Smooth muscle cell of the brain vasculature (primary cell): ENCODE measurements at regions not wholly inside any gene's neighbourhood (a gene's known extent, or its start where the extent isn't known, plus 50 kb on each side); places are given as distances from the start of the nearest gene placed in this dataset.

Experiments
- DNase-seq: peaks from one replicate; pipeline ENCODE4 v3.0.0-alpha.2; 2012; ENCODE audit warnings: low read depth, low spot score

DNA sequence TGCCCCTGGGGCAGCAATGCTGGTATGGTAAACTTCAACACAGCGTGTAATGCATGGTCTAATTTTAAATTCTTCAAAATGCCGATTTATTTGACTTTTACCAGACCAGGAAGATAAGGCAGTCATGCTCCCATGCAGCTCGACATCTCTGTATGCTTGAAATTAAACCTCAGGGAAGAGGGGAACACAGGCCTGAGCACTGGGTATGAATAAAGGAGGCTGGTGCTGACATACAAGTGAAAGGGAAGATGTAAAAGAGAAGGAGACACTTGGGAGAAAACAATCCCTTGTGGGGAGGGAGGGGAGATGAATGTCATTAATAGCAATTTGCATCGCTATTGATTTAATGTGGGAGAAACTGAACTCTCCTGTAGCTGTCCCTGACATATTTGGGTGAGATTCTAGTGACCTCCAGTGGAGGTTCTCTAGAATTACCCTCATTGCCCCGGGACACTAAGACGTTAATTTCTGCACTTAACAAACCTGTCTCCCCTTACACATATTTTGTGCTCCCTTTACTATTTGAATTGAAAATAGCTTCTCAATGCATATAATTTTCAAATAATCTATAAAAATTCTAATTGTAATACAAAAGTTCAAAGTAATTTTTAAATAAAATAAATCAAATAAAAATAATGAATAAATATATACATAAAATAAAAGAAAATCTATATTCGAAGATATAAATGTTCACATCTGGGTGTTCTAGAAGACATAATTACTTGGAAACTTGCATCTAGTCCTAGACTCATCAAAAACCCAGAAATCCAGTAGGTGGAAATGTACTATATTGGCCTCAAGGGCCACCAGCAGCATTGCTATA, 283.1 kb downstream of the LMX1A start:
- DNase-seq, result peak; percentile 28

DNA sequence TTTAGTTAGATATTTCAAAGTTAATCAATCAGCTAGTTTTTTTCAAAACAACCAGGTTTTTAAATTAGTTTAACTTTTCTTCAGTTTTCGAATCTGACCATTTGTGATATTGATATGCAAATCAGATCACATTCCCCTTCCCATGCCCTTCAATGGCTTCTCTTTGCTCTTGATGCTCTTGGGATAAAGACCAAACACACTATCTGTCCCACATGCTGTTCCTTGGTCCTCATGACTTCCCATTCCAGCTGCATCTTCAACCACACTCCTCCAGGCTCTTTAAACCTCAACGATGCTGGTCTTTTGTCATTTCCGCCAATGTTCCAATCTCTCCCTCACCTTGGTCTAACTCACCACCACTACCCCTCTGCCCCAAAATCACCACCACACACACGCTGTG, 285.8 kb downstream of the LMX1A start:
- DNase-seq, result no peak

DNA sequence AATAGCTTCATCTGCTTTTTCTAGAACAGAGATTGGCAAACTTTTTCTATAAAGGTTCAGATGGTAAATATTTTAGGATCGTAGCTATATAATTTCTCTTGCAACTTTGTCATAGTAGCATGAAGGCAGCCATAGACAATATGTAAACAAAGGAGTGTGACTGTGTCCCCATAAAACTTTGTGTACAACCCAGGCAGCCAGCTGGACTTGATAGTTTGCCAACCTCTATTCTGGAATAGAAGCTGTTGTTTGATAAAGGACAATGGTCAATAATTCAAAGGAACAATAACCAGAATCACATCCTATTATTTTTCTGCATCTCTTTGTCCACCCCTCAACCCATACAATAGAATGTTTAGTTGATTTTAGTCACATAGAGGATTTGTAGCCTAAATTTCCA, 286.7 kb downstream of the LMX1A start:
- DNase-seq, result no peak

DNA sequence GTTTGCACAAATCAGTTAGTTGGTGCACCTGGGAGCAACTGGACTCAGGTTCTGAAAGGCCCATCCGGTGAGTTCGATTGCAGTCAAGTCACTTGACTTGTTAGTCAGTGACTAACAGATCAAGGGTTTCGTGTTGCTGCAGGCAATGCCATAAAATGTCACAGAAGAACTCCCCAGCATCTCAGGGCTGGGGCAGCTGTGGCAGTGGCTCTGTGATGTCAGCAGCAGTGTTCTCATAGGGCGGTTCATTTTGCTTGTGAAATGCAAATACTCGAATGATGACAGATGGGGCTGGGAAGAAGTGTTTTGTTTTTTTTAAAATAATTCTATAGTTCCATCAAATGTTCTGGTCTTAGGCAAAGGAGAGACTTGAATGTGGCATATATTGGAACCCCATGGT, 287.8 kb downstream of the LMX1A start:
- no peak for DNase-seq

DNA sequence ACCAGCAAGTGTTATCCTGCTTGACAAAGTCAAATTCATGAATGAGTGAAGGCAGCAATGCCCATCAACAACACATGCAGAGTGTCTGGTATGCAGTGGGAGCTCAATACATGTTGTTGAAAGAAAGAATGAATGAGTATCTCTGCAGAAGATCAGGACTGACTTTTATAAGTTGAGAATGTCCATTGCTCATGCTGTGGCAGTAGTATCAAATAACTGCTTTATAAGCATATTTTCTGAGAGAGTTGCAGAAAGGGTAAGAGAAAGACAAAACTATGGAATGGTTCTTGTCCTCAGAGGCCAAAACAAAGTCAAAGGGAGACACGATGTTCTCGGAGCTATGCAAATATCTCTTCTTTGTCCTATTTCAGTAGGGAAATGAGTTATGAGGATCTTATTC, 288.7 kb downstream of the LMX1A start:
- no peak for DNase-seq

DNA sequence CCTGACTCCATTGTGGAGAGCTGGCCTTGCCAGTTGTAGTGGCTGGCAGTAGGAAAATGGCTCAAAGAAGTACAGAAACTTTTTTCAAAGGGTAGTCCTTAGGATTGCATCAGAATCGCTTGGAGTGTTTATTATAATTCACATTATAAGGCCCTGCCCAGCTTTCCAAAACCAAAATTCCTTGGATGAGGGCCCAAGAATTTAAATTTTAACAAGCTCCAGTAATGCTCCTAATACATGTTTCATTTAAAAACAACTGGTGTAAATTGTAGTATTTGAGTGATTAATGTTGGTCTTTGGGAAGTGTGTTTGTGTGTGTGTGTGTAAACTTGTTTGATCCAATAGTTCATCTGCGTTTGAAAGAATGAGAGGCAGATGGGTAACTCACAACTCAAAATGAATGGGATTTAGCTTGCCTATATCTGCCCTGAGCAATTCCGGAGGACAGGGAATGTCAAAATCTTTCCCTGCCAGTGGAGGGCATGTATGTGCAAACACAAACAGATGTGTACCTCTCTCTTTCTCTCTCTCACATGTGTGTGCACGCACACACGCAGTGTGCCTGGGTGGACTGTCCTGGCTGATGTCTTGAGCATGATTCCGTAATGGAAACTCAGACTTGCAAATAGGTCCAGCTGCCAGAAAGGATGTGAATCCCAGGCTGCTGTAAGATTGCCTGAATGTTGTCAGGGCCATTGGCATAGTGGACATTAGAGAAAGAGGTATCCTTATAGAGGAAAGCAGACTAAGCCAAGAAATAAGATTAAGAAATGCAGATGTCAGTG, 293.1 kb downstream of the LMX1A start:
- no peak for DNase-seq

DNA sequence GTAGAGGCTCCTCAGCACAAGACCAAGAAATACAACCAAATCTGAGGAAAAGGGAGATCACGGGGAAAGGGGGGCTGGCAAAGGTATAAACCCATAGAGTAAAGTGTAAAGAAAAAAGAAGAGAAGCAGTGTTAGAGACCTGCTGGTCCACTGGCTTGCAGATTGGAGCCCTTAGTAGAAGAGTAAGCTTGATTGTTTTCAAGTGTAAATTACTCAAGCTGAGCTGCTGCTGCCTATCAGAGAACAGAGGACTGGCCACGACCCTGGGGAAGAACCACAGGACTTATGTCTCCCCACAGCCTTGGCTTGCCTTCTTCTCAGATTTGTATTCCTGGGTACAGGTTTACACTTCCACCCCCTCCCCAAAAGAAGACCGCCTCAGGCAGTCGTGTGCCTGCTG, 294.2 kb downstream of the LMX1A start:
- DNase-seq, result no peak

DNA sequence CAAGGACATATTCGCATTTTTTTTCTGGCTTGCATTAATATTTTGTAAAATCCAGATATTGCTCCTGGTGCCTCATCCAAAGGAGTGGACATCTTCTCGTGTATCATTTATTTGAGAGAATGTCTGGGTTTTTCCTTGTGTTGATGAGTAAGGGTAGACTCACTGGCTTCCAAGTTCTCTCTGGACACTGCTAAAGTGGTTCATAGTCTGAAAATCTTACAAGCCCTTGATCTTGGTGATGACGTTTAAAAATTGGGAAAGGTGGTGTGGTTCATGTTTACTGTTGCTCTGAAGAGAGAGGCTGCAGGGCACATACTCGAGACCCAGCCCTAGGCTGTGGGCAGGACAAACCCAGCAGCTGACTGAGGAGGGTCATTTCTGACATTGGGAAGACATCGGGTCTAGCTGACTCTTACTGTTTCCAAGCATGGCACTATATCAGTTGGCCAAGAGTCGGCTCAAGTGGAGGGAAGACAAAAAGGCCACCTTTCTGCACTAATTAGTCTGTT, 296.2 kb downstream of the LMX1A start:
- DNase-seq, result no peak

DNA sequence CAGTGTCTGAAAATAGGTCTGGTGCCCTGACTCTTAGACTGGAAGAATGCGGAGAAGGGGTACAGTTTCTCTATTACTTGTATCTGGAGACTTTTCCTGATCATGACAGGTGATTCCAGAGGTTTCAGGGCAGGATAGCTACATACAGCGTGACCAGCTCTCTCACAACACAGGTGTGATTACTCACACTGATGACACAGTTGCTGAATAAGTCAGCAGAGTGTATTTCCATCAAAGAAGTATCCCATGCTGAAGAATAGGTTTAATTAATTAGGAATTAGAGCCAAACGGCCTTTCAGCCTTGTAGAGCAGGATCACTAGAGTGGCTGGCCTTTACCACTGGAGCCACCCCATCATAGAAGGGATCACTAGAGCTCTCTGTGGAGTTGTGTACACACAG, 298.6 kb downstream of the LMX1A start:
- DNase-seq, result no peak

DNA sequence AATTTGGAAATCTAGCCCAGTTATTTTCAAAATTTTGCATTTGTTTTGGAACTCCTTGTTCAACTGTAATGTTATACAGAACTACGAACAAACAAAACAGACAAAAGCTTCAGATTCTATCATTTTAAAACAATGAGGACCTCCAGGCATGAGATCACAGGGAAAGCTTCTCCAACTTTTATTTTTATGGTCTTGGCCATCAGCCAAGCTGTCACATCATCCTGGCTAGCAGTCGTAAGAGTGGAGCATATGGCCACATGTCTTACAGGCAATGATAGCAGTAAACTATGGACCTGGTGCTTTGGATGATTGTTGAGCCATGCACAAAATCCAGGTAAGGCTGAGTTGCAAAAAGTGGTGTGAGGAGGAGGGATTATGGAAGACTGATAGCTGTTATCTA, 299.6 kb downstream of the LMX1A start:
- DNase-seq, result no peak

DNA sequence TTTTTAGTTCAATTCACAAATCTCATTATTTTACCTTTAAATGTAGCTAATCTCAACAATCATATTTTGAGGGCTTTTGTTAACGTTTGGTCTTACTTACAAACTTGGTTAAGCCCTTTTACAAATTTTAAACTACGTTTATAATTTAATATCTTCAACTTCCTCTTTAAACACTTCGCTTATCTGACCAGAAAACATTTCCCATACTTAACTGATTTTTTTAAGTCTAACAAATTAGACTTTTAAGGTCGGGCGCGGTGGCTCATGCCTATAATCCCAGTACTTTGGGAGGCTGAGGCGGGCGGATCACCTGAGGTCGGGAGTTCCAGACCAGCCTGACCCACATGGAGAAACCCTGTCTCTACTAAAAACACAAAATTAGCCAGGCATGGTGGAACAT, 300.9 kb downstream of the LMX1A start:
- DNase-seq, result no peak

DNA sequence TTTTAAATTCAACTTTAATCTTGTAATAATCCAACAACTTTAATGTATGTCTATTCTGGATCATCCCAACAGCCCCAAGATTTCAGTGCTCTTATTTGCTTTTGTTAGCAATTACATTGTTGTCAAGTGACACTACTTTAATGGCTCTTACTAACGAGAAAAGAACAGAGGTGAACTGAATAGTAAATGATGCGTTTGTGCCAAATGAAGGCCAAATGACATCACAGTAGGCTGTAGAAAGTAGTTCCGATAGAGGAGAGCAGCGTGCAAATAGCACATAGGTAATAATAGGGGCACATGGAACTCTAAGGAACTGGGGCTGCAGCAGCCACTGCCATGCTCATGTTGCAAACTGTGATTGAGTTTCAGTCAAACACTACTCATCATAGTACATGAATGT, 301.9 kb downstream of the LMX1A start:
- no peak for DNase-seq

DNA sequence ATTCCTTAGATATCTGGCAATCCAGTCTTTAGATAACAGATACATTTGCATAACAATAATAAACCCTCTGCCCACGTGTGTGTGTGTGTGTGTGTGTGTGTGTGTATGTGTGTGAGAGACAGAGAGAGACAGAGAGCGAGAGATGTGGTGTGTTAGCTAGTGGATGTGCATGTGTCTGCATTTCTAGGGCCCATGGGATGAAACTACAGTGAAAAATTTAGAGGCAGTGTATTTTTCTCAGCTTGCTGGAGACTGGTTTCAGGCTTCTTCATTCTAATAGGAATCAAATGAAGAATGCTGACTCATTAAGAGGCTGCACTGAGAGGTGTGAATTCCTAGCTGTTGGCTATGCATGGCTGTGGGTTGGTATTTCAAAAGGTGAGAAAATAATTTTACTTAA, 303.2 kb downstream of the LMX1A start:
- DNase-seq, result no peak

DNA sequence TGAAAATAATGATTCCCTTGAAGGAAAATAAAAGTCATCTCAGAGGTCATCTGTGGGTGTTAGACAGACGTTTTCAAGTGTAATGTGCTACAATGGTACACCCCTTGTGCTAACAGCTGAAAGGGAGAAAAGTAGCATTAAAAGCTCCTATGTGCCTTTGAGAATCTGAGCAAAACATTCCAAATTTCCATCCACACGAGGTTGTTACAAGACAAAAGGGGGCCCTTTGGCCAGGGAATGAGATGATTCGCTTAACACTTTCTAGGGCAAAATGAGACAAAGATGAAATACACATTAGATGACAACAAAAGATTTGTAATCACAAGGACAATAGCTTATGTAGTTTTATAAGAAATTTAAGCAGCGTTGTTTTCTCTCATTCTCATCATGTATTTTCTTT, 303.6 kb downstream of the LMX1A start:
- DNase-seq, result no peak

DNA sequence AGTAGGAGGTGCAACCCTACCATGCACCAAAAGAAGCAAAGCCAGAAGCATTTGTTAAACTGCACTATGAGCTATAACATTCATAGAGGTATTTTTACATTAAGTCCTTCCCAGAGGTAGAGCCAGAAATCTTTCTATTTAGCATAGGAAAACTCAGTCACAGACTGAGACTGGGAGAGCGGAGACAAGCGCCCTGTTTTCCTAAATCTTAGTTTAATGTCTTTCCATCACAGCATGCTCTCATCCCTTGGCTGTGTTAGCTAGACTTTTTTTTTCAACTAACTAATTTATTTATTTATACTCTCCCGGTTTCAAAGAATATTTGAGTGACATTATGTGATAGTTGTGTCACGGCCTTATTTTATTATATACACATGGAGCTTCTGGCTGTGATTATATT, 304.1 kb downstream of the LMX1A start:
- no peak for DNase-seq

DNA sequence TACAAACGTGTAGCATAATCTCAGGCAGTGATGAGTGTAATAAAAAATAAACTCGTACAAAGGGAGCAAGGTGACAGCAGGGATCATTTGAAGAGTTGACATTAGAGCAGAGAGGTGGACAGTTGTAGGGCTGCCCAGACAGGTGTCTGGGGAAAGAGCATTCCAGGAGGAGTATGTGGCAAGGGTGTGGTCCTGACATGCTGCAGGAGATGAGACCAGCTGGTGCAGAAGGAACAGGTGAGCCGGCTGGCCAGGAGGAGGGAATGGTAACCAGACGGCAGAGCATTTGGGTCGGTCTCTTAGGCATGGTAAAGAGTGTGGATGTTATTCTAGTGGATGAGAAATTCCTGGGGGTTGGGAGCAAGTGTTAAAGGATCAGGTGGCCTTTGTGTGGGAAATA, 306.3 kb downstream of the LMX1A start:
- no peak for DNase-seq

DNA sequence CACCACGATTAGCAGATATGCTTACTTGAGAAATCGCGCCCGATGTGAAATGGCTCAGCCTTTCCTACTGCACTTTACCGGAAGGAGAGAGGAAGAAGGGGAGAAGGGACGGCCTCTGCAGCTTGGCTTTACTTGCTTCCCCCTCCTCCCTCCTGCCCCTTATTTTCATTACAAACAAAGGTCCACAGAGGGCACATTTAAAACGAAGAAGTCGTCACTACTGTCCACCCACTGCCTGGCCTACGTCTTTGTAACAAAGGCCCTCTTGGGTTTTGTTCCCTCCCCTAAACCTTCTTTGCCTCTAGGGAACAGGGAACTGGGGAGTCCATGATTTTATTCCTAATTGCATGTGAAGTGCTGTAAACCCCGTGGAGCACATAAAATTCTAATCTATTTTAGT, 308.5 kb downstream of the LMX1A start:
- DNase-seq, result no peak

DNA sequence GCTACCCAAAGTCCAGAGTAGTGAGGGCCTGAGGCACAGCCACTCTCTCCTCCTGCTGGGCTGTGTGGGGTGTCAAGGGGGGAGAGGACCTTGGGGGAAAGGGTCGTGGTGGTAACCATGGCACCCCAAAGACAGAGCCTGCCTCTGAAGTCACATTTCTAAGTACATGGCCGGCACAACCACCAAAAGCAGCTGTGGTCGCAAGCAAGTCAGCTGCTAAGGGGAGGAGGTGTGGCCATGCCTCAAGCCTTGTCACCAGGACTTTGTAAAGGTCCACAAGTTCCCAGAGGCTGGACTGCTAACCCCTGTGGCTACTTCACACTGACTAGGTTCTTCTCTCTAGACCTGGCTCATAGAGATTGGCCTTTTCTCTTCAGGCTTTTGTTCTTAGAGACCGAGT, 310.6 kb downstream of the LMX1A start:
- DNase-seq, result no peak

DNA sequence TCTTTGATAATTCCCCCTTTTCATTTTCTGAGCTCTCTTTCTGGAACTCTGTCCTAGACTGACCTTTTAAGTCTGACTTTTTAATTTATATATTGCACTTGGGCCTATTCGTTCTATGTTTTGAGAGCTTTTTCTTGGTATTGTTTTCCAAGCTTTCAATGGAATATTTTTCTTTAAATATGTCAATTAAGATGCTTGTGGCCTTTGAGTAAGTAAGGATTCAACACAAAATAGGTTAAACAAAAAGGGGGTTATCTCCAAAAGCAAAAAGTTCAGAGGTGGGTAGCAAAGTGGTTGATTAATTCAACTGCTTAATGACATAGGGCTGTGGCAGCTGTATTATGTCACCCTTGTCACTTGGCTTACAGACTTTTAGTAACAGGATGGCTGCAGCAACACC, 315.9 kb downstream of the LMX1A start:
- no peak for DNase-seq

DNA sequence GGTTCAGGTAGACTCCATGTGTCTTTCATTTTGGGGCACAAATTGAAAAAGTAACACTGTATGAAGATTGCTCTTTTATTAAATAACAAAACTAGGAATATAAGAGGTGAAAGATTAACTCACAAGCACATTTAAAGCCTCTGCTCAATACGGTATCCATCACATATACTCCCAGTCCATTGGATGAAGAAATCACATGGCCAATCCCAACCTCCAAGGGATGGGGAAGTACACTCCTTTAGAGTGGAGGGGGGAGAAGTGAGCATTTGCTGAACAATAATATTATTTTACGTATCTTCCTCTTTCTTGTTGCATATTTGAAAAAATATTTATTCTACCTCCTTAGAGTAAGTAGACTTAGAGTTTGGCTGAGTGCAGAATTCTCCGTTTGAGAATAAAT, 316.5 kb downstream of the LMX1A start:
- DNase-seq, result no peak

DNA sequence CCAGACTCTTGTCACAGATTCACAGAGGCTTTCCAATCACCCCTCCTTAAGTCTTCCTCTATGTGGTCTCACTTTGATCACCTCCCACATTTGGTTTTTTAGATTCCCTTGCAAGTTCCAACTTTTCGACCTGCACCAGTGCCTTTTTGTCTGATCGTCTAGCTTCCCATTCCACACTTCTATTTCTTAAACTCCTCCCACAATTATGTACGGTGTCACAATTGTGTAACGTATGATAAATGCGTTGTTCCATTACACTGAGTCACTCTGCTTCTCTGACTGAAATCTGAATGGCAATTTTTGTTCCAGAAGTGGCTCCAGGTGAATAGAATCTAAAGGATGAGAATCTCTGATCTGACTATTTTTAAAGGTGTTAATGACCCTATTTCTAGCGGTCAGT, 320.1 kb downstream of the LMX1A start:
- DNase-seq, result no peak

DNA sequence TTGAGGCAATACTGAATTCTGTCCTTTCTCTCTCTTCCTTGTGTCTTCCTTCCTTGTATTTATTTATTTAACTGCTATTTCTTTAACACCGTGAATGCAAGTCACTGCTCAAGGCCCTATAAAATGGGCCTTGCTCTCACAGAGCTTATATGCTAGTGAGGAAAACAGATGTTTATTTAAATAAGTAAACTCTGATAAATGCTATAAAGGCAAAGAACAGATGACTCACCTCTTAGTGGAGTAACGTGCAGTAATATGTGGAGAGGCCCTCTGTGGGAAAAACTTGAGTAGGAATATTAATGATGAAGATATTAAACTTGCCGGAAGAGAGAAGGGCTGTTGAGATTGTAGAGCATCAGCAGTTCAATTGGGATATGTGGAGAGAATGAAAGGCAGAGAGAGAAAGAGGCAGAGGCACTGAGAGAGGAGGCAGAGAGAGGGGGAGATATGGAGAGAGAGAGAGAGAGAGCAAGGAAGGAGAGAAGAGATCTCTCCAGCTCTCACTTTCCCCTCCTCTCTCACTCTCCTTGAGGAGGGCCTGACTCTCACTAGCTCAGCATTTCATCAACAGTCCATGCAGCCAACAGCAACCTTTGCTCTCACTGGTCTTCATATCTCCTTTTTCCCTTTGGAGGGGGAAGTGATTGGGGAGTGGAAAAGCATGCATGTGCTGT, 322.2 kb downstream of the LMX1A start:
- DNase-seq, result no peak

DNA sequence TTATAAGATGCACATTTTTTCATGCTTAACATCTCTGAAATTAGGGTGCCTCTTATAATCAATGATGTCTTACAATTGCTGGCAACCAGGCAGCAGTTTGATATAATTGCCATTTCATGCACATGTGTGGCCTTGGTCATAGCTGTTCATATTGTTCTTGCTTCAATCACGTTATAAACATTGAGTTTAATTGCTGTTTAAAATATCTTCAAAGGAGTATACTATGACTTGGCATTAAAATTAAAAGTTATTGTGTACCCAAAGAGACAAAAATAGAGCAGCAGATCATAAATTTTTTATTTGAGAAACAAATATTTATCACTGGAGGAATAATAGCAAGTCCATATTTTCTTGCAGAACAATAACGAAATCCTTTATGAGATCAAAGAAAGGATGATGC, 325.5 kb downstream of the LMX1A start:
- DNase-seq, result no peak
